Amniotic stem cell (primary cell): ENCODE measurements at regions not wholly inside any gene's neighbourhood (a gene's known extent, or its start where the extent isn't known, plus 50 kb on each side); places are given as distances from the start of the nearest gene placed in this dataset.
"Not testable (repeated sequence)": the region's sequence is repeated elsewhere in the genome, so short reads cannot be mapped to it uniquely, and the experiment has no call there.

Experiments used
- DNase-seq: peaks from one replicate; lab custom pipeline; 2025; lab: John Stamatoyannopoulos, UW

DNA sequence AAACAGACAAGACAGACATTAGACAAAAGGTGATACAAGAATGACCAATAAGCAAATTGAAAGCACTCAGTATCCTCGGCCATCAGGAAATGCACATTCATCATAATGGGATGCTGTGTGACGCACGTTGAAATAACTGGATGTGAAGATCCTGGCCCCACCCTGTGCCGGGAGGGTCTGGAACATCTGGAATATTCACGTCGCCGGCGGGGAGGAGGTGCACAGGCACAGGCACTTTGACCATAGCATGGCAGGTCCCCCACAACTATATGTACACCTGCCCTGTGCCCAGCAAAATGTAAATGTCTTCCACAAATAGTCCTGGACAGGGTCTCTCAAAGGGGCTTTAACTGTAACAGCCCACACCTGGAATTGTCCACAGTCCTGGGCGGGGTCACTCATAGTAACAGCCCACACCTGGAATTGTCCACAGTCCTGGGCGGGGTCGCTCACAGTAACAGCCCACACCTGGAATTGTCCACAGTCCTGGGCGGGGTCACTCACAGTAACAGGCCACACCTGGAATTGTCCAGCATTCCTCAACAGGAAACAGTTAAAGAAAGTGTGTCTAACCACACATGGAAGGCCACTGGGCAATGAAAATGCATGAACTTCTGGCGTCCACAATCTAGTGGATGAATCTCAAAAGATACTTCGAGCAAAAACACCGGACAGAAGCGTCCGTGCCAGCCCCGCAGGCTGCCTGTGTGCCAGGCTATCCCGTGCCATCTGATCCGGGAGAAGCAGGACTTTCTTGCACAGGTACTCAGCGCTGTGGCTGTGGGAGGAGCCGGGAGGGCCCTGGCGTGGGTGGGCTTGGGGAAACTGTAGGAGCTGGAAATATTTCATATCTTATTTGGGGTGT is 113.4 kb downstream of the RTP5 start:
- no peak for DNase-seq

DNA sequence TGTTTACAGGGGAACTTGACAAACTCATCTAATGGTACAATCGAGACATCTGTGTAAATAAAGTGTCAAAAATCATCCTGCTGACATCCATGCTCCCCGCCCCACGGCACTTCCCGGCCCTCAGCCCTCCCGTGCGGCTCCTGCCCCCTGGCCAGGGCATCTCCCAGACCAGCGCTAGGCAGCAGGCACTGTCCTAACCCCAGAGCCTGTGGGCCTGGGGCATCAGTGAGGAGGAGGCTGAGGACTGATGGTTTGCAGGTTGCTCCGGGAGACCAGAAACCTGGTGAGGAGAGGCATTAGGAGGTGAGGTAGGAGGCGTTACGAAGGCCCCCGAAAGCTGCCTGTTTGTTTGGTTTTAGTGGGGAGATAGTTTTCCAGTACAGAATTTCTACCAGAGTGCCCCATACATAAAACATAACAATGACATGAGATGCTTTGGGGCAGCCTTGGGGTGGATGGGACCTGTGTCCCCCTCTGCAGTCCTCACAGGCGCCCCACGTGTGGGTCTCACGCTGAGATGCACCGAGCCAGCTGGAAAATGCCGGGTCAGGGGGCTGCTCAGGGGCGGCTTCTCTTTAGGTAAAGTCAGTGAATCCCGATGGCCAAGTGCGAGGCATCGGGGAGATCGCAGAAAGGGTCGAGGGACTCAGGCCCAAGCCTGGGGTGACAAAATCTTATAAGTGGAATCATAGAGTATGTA is 114.2 kb downstream of the RTP5 start:
- no peak for DNase-seq

DNA sequence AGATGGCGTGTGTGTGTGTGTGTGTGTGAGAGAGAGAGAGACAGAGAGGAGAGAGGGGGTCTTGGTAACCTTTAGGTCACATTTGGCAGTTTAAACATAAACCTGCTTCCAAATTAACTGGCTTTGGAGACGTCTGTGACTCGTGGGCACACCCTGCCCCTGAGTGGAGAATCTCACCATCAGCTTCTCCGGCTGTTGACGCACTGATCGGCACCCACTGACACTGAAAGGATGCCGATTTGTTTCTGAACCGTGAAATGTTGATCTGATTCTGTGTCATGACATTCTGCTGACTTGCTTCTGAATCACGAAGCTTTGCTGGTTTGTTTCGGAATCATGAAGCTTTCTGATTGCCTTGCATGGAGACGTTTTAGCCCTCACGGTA is 114.7 kb downstream of the RTP5 start:
- no peak for DNase-seq

DNA sequence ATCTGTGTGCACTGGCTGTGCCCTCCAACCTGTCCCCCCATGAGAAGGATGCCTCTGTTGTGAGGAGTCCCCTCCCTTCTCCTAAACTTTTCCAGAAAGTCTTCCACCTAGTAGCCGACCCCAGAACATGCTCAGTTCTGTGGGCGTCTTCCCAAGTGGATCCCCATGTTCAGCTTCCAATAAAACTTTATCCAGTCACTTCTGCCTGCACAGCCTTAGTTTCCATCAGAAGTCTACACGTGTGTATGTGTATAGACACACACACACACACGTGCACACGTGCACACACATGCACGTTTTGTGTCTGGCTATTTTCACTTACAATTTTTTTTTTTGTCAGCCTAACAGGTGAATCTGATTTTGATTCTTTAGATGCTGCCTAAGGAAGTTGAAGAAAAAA is 115.1 kb downstream of the RTP5 start:
- no peak for DNase-seq

DNA sequence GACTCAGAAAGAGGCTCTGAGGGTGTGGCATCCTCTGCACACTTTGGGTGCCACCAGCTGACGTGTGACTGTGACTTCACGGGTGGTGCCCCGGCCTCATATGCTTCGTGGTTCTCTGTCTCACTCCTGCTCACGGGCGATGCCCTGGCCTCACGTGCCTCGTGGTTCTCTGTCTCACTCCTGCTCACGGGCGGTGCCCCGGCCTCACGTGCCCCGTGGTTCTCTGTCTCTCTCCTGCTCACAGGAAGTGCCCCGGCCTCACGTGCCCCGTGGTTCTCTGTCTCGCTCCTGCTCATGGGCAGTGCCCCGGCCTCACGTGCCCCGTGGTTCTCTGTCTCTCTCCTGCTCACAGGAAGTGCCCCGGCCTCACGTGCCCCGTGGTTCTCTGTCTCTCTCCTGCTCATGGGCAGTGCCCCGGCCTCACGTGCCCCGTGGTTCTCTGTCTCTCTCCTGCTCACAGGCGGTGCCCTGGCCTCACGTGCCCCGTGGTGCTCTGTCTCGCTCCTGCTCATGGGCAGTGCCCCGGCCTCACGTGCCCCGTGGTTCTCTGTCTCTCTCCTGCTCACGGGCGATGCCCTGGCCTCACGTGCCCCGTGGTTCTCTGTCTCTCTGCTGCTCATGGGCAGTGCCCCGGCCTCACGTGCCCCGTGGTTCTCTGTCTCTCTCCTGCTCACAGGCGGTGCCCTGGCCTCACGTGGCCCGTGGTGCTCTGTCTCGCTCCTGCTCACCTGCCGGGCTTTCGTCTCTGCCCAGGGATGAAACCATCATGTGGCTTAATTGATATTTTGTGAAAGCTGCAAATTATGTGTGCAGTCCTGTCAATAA is 115.8 kb downstream of the RTP5 start:
- DNase-seq, result not testable (repeated sequence)

DNA sequence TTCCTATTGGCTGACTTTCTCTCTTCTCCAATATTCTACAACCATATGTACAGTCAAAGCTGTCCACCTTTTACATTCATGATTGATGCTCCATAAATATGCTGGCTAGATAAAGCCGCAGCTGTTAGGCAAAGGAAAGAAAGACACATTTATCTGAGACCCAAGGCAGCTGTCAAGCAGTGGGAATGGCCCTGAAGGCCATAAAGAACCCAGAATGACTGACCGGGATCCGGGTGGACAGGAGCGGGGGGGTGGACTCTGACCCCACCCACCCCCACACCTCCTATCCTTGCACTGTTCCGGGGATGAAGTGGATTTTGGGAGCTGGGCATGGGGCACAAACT is 116.4 kb downstream of the RTP5 start:
- no peak for DNase-seq

DNA sequence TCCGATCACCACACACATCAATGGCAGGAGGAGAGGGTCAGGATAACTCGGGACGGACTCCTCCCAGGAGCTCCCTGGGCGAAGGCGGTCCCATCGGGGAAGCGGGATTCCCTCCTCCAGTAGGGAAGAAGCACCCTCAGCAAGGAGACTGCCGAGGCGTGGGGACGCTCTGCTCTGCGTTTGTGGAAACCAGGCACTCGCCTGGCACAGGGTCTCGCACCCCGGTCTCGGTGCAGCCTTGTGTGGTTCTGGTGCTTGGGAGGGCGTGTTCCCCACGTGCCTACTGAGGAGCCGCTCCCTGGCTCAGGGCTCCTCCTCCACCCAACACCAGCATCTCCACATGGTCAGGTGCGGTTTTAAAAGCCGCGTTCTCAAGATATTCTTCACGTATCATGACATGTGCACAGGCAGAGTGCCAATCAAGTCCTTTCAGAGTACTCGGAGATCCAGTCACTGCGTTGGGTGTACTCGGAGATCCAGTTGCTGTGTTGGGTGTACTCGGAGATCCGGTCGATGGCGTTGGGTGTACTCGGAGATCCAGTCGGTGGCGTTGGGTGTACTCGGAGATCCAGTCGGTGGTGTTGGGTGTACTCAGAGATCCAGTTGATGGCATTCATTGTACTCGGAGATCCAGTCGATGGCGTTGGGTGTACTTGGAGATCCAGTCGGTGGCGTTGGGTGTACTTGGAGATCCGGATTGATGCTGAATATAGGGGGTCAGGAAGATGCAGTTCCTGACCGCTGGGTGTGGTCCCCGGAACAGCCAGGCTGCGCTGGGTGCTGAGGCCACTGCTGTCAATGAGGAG is 117.5 kb downstream of the RTP5 start:
- no peak for DNase-seq

DNA sequence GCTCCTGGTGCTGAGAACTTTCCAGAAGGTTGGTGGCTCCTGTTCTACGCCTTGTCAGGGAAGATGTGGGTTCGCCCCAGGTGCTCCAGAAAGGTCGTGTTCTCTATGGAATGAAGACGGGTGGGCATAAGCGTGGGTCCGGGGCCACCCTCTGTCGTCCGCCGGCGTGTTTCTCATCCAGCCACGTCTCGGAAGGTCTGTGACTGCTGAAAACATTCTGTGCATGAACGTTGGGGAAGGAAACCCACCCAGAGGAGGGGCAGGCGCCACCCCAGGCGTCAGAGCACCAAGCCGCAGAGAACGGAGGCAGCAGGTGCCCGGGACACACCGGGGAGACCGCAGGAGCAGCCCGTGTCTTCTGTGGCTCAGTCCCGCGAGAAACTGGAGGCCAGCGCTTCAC is 118.2 kb downstream of the RTP5 start:
- DNase-seq, result no peak

DNA sequence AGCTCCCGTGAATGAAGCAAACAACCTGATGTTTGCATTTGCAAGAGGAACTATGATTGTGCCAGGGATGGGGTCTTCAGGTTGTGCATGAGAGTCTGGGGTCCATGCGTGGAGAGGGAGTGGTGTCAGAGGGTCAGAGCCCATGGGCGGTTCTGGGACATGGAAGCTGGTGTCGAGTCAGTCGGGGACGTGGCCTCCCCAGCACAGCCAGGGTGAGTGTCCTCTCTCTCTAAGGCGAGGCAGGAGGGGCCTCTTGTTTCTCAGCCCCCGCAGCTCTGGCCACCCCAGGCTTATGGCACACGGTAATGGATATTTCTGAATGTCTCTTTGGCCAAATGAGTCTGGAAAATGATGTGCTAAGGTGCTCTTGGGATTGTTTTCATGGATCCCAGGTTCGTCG is 118.6 kb downstream of the RTP5 start:
- no peak for DNase-seq

DNA sequence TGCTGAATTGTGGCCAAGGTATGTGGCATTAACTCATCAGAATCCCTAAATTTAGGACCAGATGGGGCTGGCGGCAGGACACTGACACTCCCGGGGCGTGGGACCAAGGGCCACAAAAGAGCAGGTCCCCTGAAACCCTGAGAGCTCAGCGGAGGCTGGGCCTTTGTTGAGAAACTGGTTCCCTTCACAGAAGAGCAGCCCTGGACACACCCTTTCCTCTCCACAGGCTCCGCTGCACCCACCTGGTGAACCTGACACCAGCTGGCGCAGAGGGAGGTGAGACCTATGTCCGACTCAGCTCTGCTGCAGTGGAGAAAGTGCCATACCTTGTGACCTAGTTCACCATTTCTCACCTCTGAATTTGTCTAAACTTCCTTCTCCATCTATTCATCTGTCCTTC is 119.5 kb downstream of the RTP5 start:
- DNase-seq, result no peak

DNA sequence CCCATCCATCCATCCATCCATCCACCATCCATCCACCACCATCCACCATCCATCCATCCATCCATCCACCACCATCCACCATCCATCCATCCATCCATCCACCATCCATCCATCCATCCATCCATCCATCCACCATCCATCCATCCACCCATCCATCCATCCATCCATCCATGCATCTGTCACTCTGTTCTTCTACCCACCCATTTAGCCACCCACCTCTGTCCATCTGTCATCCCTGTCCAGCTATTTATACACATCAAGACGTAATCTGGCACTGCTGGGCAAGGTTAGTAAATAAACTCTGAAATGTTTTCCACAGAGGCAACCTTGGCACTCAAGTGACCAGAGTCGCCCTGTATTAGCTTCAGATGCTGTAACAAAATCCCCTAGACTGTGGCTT is 120.9 kb downstream of the RTP5 start:
- DNase-seq, result no peak

DNA sequence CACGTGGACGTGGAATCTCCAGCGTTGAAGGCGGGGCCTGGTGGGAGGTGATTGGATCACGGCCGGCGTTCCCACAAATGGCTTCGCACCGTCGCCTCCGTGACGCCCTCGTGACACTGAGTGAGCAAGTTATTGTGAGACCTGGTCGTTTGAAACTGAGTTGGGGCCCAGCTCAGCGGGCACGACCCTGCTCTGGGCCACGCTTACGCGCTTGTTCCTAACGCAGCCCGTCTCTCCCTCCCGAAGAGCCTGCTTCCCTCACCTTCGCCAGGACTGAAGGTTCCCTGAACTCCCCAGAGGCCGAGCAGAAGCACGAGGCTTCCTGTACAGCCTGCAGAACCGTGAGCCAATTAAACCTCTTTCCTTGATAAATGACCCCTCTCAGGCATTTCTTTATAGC is 121.8 kb downstream of the RTP5 start:
- no peak for DNase-seq

DNA sequence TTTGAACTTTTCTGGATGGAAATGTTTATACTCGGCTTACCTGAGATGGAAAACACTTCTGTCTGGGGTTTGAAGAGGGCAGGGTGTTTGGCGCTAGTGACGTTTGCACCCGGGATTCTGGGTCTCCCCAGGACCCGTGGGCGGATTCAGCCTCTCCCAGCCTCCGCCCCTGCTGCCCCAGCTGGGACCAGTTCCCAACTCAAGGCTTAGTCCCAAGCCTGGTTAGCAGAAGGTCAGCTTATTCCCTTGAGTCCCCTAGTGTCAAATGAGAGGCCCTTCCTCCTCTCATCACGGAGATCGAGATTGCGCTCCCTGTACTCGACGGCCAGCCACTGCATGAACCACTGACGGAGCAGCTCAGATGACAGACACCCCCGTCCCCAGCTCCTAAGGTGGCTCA is 123.2 kb downstream of the RTP5 start:
- no peak for DNase-seq

DNA sequence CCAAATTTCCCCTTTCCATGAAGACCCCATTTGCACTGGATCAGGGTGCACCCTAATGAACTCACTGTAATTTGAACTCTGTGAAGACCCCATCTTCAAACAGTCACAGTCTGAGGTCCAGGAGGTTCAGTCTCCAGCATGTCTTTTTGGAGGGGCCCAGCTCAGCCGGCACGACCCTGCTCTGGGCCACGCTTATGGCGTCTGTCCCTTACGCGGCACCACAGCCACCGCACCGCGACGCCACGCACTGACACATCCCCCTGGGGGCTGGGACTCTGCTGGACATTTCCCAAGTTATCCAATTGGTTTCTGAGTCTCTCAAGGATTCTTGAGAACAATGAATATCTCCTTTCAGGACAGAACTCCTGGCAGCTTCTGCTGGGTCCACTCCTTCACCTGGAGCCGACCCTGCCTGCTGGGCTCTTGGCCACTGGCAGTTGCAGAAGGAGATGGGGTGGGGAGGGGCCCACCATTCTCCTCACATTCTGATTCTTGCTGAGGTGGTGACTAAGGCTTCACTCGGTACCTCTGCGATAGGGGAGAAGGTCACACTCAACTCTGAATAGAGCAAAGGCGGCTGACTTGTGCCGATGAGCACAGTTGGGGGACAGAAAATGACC is 124.0 kb downstream of the RTP5 start:
- no peak for DNase-seq

DNA sequence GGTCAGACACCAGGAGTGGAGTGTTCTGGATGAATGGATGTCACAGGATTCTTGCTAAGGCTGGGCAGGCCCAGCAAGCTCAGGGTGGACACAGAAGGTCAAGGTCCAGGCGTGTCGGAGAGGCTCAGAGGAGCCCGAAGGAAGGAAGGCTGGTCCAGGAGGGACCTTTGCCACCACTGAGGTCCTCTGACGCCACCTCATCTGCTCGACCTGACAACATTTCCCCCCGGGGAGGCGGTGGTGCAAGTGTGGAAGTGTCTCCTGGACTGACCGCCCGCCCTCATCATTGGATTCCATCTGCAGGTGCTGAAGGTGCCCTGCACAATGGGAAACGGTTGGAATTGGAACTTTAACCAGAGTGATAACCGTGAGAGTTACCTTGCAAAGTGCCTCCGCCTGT is 124.6 kb downstream of the RTP5 start:
- no peak for DNase-seq

DNA sequence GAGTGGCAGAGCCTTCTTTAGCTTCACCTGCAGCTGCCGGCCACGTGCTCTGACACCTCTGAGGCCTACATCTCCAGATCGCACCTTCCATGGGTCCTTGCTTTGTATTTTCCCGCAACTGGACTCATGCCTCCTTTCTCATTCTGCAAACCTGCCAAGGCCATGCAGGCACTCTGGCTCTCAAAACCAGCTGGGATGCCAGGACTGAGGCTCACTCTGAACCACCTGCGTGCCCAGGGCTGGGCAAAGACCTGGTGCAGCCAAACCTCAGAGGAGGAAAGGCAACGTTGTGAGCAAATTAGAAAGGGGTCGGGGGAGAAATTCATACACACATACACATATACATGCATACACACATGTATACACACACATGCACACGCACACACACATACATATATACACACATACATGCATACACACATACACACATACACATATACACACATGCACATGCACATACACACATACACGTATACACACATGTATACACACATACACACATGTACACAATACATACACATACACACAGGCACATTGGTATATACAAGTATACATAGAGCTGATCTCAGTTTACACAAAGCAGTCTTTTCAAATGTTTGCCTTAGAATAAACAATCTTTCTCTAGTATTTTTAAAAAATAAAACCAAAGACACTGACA is 125.2 kb downstream of the RTP5 start:
- DNase-seq, result no peak

DNA sequence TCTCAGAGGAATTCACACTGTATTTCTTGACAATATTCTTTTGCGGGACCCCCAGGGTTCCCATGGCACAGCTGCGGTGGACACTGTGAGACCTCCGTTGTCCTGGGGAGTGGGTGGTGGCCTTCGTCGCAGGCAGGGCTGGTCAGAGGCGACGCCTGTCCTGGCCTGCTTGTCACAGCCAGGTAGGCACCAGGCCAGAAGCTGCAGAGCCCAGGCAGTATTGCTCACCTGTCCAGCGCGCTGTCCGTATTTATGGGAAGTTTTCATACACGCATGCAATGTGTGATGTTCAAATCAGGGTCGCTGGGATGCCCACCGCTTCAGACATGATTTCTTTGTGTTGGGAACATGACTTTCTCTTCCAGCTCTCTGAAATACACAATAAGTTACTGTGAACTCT is 126.6 kb downstream of the RTP5 start:
- no peak for DNase-seq

DNA sequence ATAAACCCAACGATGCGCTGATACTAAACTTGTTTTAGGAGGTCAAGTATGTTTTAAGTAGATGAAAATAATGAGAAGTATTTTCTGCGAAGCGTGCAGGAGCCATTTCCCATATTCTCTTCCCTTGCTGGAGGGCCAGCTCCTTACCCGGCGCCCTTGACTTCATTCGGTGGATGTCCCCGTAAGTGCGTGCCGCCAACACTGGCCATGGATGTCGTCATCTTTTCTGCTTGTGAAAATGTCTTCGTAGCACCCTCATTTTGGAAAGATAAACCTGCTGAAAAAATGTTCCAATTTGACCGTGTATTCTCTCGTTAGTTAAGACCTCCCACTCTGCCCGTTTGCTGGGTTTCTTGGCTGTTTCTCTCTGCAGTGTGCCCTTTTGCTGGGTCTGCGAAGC is 127.5 kb downstream of the RTP5 start:
- no peak for DNase-seq

DNA sequence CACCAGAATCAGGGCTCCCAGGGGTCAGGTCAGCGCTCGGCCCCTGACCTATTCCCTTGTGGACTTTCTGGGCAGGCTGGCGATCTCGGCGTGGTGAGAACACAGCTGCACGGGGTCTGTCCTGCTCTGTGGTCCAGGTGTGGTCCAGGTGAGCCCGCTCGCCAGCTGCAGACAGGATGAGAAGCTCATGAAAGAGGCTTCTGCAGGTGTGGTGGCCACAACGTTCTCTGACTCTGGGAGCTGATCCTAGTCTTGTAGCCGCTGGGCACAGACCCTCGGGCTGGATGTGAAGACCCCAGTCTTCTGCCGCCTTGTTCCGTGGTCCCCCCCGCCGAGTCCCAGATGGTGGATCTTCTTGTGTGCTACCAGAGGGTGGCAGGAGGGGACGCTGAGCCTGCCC is 129.7 kb downstream of the RTP5 start:
- no peak for DNase-seq

DNA sequence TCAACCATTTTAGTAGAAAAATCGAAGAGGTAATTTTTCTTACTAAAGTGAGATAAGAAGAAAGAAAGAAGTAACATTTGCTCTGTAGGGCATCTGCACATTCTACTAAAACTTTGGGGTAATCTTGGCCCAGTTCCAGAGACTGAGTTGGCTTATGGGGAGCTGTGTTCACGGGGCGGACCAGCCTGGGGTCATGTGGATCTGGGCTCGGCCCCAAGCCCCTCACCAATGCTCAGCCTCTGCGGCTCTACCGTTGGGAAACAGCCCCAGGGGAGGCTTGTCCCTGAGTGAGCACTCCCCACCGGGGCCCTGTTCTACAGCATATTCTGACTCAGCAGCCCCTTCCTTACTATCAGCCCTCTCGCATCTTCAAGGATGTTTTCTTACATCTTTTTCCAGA is 132.3 kb downstream of the RTP5 start:
- DNase-seq, result no peak

DNA sequence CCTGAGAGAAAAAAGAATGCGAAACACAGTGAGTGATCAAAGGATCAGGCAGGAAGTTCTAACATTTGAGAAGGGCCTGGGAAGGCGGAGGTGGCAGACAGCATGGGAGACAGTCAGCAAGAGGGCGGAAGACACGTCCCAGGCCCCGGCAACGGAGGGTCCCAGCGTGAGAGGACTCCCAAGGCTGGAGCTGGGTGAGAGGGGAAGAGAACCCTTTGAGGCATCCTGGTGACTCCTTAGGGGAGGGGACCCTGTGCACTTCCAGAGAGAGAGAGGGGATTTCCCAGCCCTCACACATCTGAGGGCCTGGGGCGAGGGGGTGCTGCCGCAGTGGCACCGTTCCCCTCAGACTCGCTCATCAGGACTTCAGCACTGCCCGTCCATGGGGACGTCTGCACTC is 133.4 kb downstream of the RTP5 start:
- no peak for DNase-seq
